Calu3 (cell line): ENCODE measurements at regions not wholly inside any gene's neighbourhood (a gene's known extent, or its start where the extent isn't known, plus 50 kb on each side); places are given as distances from the start of the nearest gene placed in this dataset.

Experiments used
- BruUV-seq: library from RNA; stranded (reverse); fragments of 400-500 nt; replicated peaks from 2 replicates; lab custom pipeline; 2021; lab: Mats Ljungman, UMichigan
- CTCF ChIA-PET: fragments of 300-600 bp; sonication (Branson Sonifier 250); formaldehyde crosslinking; loops from one replicate; lab custom pipeline; 2022; ENCODE audit warnings: antibody characterized with exemption; lab: Charles Lee
- DNase-seq: peaks from one replicate; pipeline ENCODE4 v3.0.0; 2022
- H3K27ac Mint-ChIP-seq: one replicate; pipeline ENCODE4 v1.8.0; 2022; ENCODE audit warnings: mixed read lengths; ENCODE audit not compliant: unreplicated experiment
- H3K27me3 Mint-ChIP-seq: one replicate; pipeline ENCODE4 v1.8.0; 2022; ENCODE audit warnings: mixed read lengths; ENCODE audit not compliant: unreplicated experiment
- H3K36me3 Mint-ChIP-seq: one replicate; pipeline ENCODE4 v1.8.0; 2022; ENCODE audit warnings: mild to moderate bottlenecking, moderate library complexity, mixed read lengths; ENCODE audit not compliant: insufficient read depth, unreplicated experiment
- H3K4me1 Mint-ChIP-seq: one replicate; pipeline ENCODE4 v1.8.0; 2022; ENCODE audit warnings: mild to moderate bottlenecking, low read depth, mixed read lengths; ENCODE audit not compliant: unreplicated experiment
- H3K4me3 Mint-ChIP-seq: one replicate; pipeline ENCODE4 v1.8.0; 2022; ENCODE audit warnings: mild to moderate bottlenecking, low read depth, moderate library complexity, mixed read lengths; ENCODE audit not compliant: unreplicated experiment
- H3K9me3 Mint-ChIP-seq: one replicate; pipeline ENCODE4 v1.8.0; 2022; ENCODE audit warnings: low read depth, mixed read lengths; ENCODE audit not compliant: unreplicated experiment
- CTCF ChIP-seq: fragments of 200-600 bp; IDR thresholded peaks from one replicate; pipeline ENCODE4 v1.8.0; 2022; ENCODE audit warnings: antibody characterized with exemption; ENCODE audit not compliant: unreplicated experiment
- intact Hi-C: fragments of 100-400 bp; cut with micrococcal nuclease; formaldehyde crosslinking; loops from one replicate; pipeline ENCODE4 v1.10.0; 2022; ENCODE audit not compliant: unreplicated experiment

- no peaks in the 10 kb centered on the region for H3K36me3 Mint-ChIP-seq
- H3K9me3 Mint-ChIP-seq: no peaks in the 10 kb centered on the region
- H3K27me3 Mint-ChIP-seq: no peaks in the 10 kb centered on the region
- BruUV-seq: no TSS peak
- intact Hi-C loops: no loop called here
- no peak overlapping the region for H3K4me3 Mint-ChIP-seq
- no peak for TF ChIP-seq CTCF
- DNase-seq: no peak
- no peaks in the 10 kb centered on the region for H3K4me1 Mint-ChIP-seq
- no peak overlapping the region for H3K27ac Mint-ChIP-seq
- CTCF ChIA-PET: no interaction called here
Measured at GRCh38 chr3:27960133-27960532, 238.0 kb upstream of the EOMES start.

- intact Hi-C loops: no loop called here
Measured at GRCh38 chr3:27963519-27963918, 241.4 kb upstream of the EOMES start.

GRCh38 chr3:27971600-27971999 lies 249.5 kb upstream of the EOMES start:
- Mint-ChIP-seq H3K9me3 (no peaks in the 10 kb centered on the region), H3K27ac (no peak overlapping the region), H3K27me3 (no peaks in the 10 kb centered on the region), H3K4me3 (no peak overlapping the region), H3K4me1 (no peaks in the 10 kb centered on the region), H3K36me3 (no peaks in the 10 kb centered on the region)
- CTCF ChIA-PET: no interaction called here
- intact Hi-C loops: no loop called here
- no TSS peak for BruUV-seq
- no peak for DNase-seq
- no peak for TF ChIP-seq CTCF

More at GRCh38 chr3:27963519-27963918, 241.4 kb upstream of the EOMES start:
- Mint-ChIP-seq H3K27ac (no peak overlapping the region), H3K27me3 (no peaks in the 10 kb centered on the region), H3K9me3 (no peaks in the 10 kb centered on the region), H3K36me3 (no peaks in the 10 kb centered on the region), H3K4me1 (no peaks in the 10 kb centered on the region), H3K4me3 (no peak overlapping the region)
- CTCF ChIA-PET: no interaction called here
- no peak for TF ChIP-seq CTCF
- no peak for DNase-seq
- BruUV-seq: no TSS peak

GRCh38 chr3:27976933-27977332 lies 254.8 kb upstream of the EOMES start:
- CTCF ChIA-PET: no interaction called here
- peak; percentile 7 for DNase-seq
- no peaks in the 10 kb centered on the region for H3K4me1 Mint-ChIP-seq
- BruUV-seq: no TSS peak
- no peak overlapping the region for H3K4me3 Mint-ChIP-seq
- H3K27ac Mint-ChIP-seq: no peak overlapping the region
- TF ChIP-seq CTCF: no peak
- peaks cover 2% of the 10 kb centered on the region for H3K9me3 Mint-ChIP-seq
- H3K27me3 Mint-ChIP-seq: no peaks in the 10 kb centered on the region
- intact Hi-C loops: no loop called here
- H3K36me3 Mint-ChIP-seq: no peaks in the 10 kb centered on the region
